ENCODE measurements at regions not wholly inside any gene's neighbourhood (a gene's known extent, or its start where the extent isn't known, plus 50 kb on each side); places are given as distances from the start of the nearest gene placed in this dataset.

- TF ChIP-seq REST (IDR thresholded peaks at IDR 0.05; ENCODE audit: low read depth) = no peak
Measured at GRCh38 chr15:87661454-87662355, 594.8 kb downstream of the NTRK3 start (continued).

GRCh38 chr15:87660251-87661129, 596.0 kb downstream of the NTRK3 start:
- ChIA-PET POLR2A (no interaction called here), CTCF (no interaction called here), RAD21 (ENCODE audit: low non-redundant PET in 1 of 2, low total read pairs in 2 of 2, uncharacterized antibody in 2 of 2, unreplicated experiment in 2 of 2) (no interaction called here)
- Histone ChIP-seq H3K36me3 (ENCODE audit: control insufficient read depth in 1 of 2, insufficient read depth in 2 of 2, low read length in 2 of 2) (no peaks in the 10 kb centered on the region), H3K9ac (ENCODE audit: low read length) (no peak overlapping the region), H3K4me1 (ENCODE audit: control insufficient read depth in 1 of 2, insufficient read depth in 2 of 2, low read length in 2 of 2) (no peaks in the 10 kb centered on the region), H3K79me2 (ENCODE audit: insufficient read depth, low read length) (no peaks in the 10 kb centered on the region), H3K9me3 (ENCODE audit: control insufficient read depth in 1 of 2, insufficient read depth in 1 of 2, low read depth in 1 of 2, low read length in 2 of 2) (peaks cover 6 to 21% of the 10 kb centered on the region in 2 experiments; a peak in 2 of 4 replicates), H2AFZ (ENCODE audit: low read depth, low read length, poor library complexity, severe bottlenecking) (no peak overlapping the region), H3K9me2 (ENCODE audit: insufficient read depth) (no peaks in the 10 kb centered on the region), H4K20me1 (ENCODE audit: insufficient read depth) (no peaks in the 10 kb centered on the region; the same call in 1 of the 2 replicates), H3K27me3 (ENCODE audit: insufficient read depth, low read length) (no peaks in the 10 kb centered on the region), H3K4me3 (replicated peaks in 1 of 2; ENCODE audit: low read depth in 1 of 2, low read length in 2 of 2) (no peak overlapping the region), H3K4me2 (ENCODE audit: low read length) (no peak overlapping the region), H3K27ac (ENCODE audit: low read depth, low read length) (no peak overlapping the region)
- BruUV-seq (replicated peaks) = no TSS peak
- intact Hi-C loops (cut with micrococcal nuclease) = no loop called here
- DNase-seq (ENCODE audit: low read depth, low spot score) = no peak
- ATAC-seq = no peak
- no peak for TF ChIP-seq EZH2phosphoT487 (IDR thresholded peaks at IDR 0.05; ENCODE audit: borderline replicate concordance)
- TF ChIP-seq TCF7L2 (IDR thresholded peaks at IDR 0.05; ENCODE audit: borderline replicate concordance, extremely low read depth, insufficient read depth, insufficient read length) = no peak
- TF ChIP-seq ATF3 (IDR thresholded peaks at IDR 0.05) = no peak
- TF ChIP-seq CBX3 (IDR thresholded peaks at IDR 0.05; ENCODE audit: low read depth) = no peak
- no peak for TF ChIP-seq SIN3A (IDR thresholded peaks at IDR 0.05; ENCODE audit: low read depth)
- no peak for TF ChIP-seq JUND (IDR thresholded peaks at IDR 0.05)
- TF ChIP-seq CEBPB (IDR thresholded peaks at IDR 0.05; ENCODE audit: low read depth) = no peak
- TF ChIP-seq YY1 (IDR thresholded peaks at IDR 0.05; ENCODE audit: extremely low read depth, insufficient replicate concordance, low read depth, low read length) = no peak
- TF ChIP-seq POLR2A (IDR thresholded peaks at IDR 0.05; ENCODE audit: borderline replicate concordance, extremely low read depth, insufficient read depth, insufficient read length) = no peak
- TF ChIP-seq SP1 (IDR thresholded peaks at IDR 0.05; ENCODE audit: low read depth) = no peak
- TF ChIP-seq ELF1 (IDR thresholded peaks at IDR 0.05; ENCODE audit: borderline replicate concordance, low read depth) = no peak
- no peak for TF ChIP-seq FOSL1 (IDR thresholded peaks at IDR 0.05; ENCODE audit: low read depth)
- TF ChIP-seq RAD21 (IDR thresholded peaks at IDR 0.05; ENCODE audit: low read depth) = no peak
- TF ChIP-seq ZBTB33 (IDR thresholded peaks at IDR 0.05; ENCODE audit: extremely low read depth, insufficient replicate concordance, low read length) = no peak
- no peak for TF ChIP-seq POLR2AphosphoS5 (IDR thresholded peaks at IDR 0.05; ENCODE audit: low read depth, low read length)
- TF ChIP-seq EZH2 (IDR thresholded peaks at IDR 0.05) = no peak
- no peak for TF ChIP-seq SRF (IDR thresholded peaks at IDR 0.05; ENCODE audit: low read depth)
